IMR-90 (cell line): ENCODE measurements at regions not wholly inside any gene's neighbourhood (a gene's known extent, or its start where the extent isn't known, plus 50 kb on each side); places are given as distances from the start of the nearest gene placed in this dataset.

Experiments used
- ATAC-seq: fragments of 200-7000 bp; cut with Tn5 transposase; 2 replicates; pipeline ENCODE4 v1.9.1; 2020; ENCODE audit warnings: low read depth, mild to moderate bottlenecking, moderate library complexity
- BruUV-seq: library from RNA; stranded (reverse); fragments of 400-500 nt; replicated peaks from 2 replicates; lab custom pipeline; 2021; lab: Mats Ljungman, UMichigan
- CTCF ChIA-PET: fragments of 300-600 bp; formaldehyde crosslinking; extraction: SDS; loops from one replicate; lab custom pipeline; 2021; ENCODE audit warnings: antibody characterized with exemption; lab: Yijun Ruan, JAX
- POLR2A ChIA-PET: fragments of 300-600 bp; sonication (Branson Sonifier 250); formaldehyde crosslinking; loops from one replicate; lab custom pipeline; 2022; ENCODE audit warnings: antibody characterized with exemption; ENCODE audit not compliant: unreplicated experiment; lab: Charles Lee
- DNase-seq: peaks from one replicate; pipeline ENCODE4 v3.0.0; 2013
- H2AFZ ChIP-seq: replicated peaks from 2 replicates; pipeline ENCODE3; 2013; ENCODE audit warnings: low read length, mild to moderate bottlenecking; ENCODE audit not compliant: poor library complexity
- H2AK5ac ChIP-seq: 2 replicates; pipeline ENCODE4 v1.6.1; 2013; ENCODE audit warnings: low read depth, low read length, inconsistent platforms
- H2AK9ac ChIP-seq: replicated peaks from 2 replicates; pipeline ENCODE3; 2013; ENCODE audit warnings: mild to moderate bottlenecking, low read depth, low read length, moderate library complexity; ENCODE audit not compliant: poor library complexity
- H2BK120ac ChIP-seq: 2 replicates; pipeline ENCODE4 v1.6.1; 2013; ENCODE audit warnings: low read depth, low read length, inconsistent platforms
- H2BK15ac ChIP-seq: 3 replicates; pipeline ENCODE4 v1.6.1; 2013; ENCODE audit warnings: low read depth, low read length, inconsistent platforms
- H2BK20ac ChIP-seq: 2 replicates; pipeline ENCODE4 v1.6.1; 2013; ENCODE audit warnings: low read depth, mild to moderate bottlenecking, inconsistent platforms, low read length, moderate library complexity
- H2BK5ac ChIP-seq: 2 replicates; pipeline ENCODE4 v1.6.1; 2013; ENCODE audit warnings: mild to moderate bottlenecking, low read depth, low read length, inconsistent platforms; ENCODE audit not compliant: poor library complexity, severe bottlenecking
- H3K14ac ChIP-seq: replicated peaks from 2 replicates; pipeline ENCODE4 v1.6.1; 2013; ENCODE audit warnings: low read depth, low read length, inconsistent platforms
- H3K18ac ChIP-seq: 2 replicates; pipeline ENCODE4 v1.6.1; 2013; ENCODE audit warnings: low read depth, low read length, control low read depth
- H3K23ac ChIP-seq: 2 replicates; pipeline ENCODE4 v1.6.1; 2013; ENCODE audit warnings: low read depth, low read length, inconsistent platforms
- H3K27ac ChIP-seq: 2 replicates; pipeline ENCODE4 v1.5.1; 2013; ENCODE audit warnings: mild to moderate bottlenecking, control low read depth, low read length; ENCODE audit not compliant: insufficient read depth
- H3K27me3 ChIP-seq: 2 replicates; pipeline ENCODE4 v1.6.1; 2013; ENCODE audit warnings: low read length; ENCODE audit not compliant: control insufficient read depth, insufficient read depth
- H3K36me3 ChIP-seq: 2 replicates; pipeline ENCODE4 v1.6.1; 2013; ENCODE audit warnings: low read length, mixed read lengths; ENCODE audit not compliant: control insufficient read depth, insufficient read depth
- H3K4ac ChIP-seq: 2 replicates; pipeline ENCODE4 v1.6.1; 2013; ENCODE audit warnings: low read depth, low read length, inconsistent platforms
- H3K4me1 ChIP-seq: 2 replicates; pipeline ENCODE4 v1.6.1; 2013; ENCODE audit warnings: low read length, mixed read lengths; ENCODE audit not compliant: control insufficient read depth, insufficient read depth
- H3K4me2 ChIP-seq: 2 replicates; pipeline ENCODE4 v1.6.1; 2013; ENCODE audit warnings: low read depth, mild to moderate bottlenecking, control low read depth, low read length, moderate library complexity
- H3K4me3 ChIP-seq: 2 replicates; pipeline ENCODE4 v1.5.1; 2013; ENCODE audit warnings: low read depth, mild to moderate bottlenecking, control low read depth, low read length, moderate library complexity; ENCODE audit not compliant: insufficient read depth
- H3K56ac ChIP-seq: 2 replicates; pipeline ENCODE4 v1.6.1; 2013; ENCODE audit warnings: low read length, inconsistent platforms; ENCODE audit not compliant: insufficient read depth; ENCODE audit errors: extremely low read depth
- H3K79me1 ChIP-seq, 2 experiments: 2 replicates each; pipeline ENCODE4 v1.6.1; 2013; ENCODE audit warnings: low read length in 2 of 2, inconsistent platforms in 1 of 2, low read depth in 1 of 2
- H3K9ac ChIP-seq: 2 replicates; pipeline ENCODE4 v1.6.1; 2013; ENCODE audit warnings: low read depth, low read length, control low read depth
- H3K9me1 ChIP-seq: 2 replicates; pipeline ENCODE4 v1.6.1; 2013; ENCODE audit warnings: low read length, inconsistent platforms; ENCODE audit not compliant: insufficient read depth
- H3K9me3 ChIP-seq: 2 replicates; pipeline ENCODE4 v1.6.1; 2013; ENCODE audit warnings: low read length; ENCODE audit not compliant: control insufficient read depth, insufficient read depth
- H4K20me1 ChIP-seq: 2 replicates; pipeline ENCODE4 v1.6.1; 2013; ENCODE audit warnings: low read length, inconsistent platforms; ENCODE audit not compliant: insufficient read depth
- H4K5ac ChIP-seq: 2 replicates; pipeline ENCODE4 v1.6.1; 2013; ENCODE audit warnings: mild to moderate bottlenecking, low read depth, low read length, control low read depth
- H4K8ac ChIP-seq, 2 experiments: 2 replicates each; pipeline ENCODE4 v1.6.1; 2013; ENCODE audit warnings: low read depth in 2 of 2, low read length in 2 of 2, control low read depth in 1 of 2, inconsistent platforms in 1 of 2
- H4K91ac ChIP-seq: 2 replicates; pipeline ENCODE4 v1.6.1; 2013; ENCODE audit warnings: low read depth, low read length, inconsistent platforms; ENCODE audit not compliant: insufficient read depth
- BHLHE40 ChIP-seq: fragments of 150-350 bp; IDR thresholded peaks from 2 replicates; pipeline ENCODE4 v1.6.1; 2016; ENCODE audit warnings: mild to moderate bottlenecking, low read depth, low read length
- CEBPB ChIP-seq: IDR thresholded peaks from 2 replicates; pipeline ENCODE4 v1.6.1; 2012; ENCODE audit warnings: low read depth, low read length, improper control_type of control experiment
- CHD1 ChIP-seq: IDR thresholded peaks from 2 replicates; pipeline ENCODE4 v1.6.1; 2012; ENCODE audit warnings: low read depth, low read length, improper control_type of control experiment
- FOS ChIP-seq: fragments of 150-350 bp; IDR thresholded peaks from 2 replicates; pipeline ENCODE4 v1.6.1; 2016; ENCODE audit warnings: low read depth, low read length
- MAFK ChIP-seq: IDR thresholded peaks from 2 replicates; pipeline ENCODE4 v1.6.1; 2012; ENCODE audit warnings: low read depth, low read length, improper control_type of control experiment
- MAZ ChIP-seq: IDR thresholded peaks from 2 replicates; pipeline ENCODE4 v1.6.1; 2012; ENCODE audit warnings: low read depth, mild to moderate bottlenecking, low read length, improper control_type of control experiment, moderate library complexity, borderline replicate concordance
- NFE2L2 ChIP-seq: fragments of 150-350 bp; IDR thresholded peaks from 2 replicates; pipeline ENCODE4 v1.6.1; 2016; ENCODE audit warnings: low read depth, mild to moderate bottlenecking, low read length
- POLR2A ChIP-seq: IDR thresholded peaks from 2 replicates; pipeline ENCODE4 v1.6.1; 2012; ENCODE audit warnings: mild to moderate bottlenecking, low read depth, low read length
- RAD21 ChIP-seq: IDR thresholded peaks from 2 replicates; pipeline ENCODE4 v1.6.1; 2012; ENCODE audit warnings: low read length, improper control_type of control experiment
- RCOR1 ChIP-seq: IDR thresholded peaks from 2 replicates; pipeline ENCODE4 v1.6.1; 2012; ENCODE audit warnings: mild to moderate bottlenecking, low read length, improper control_type of control experiment; ENCODE audit not compliant: insufficient replicate concordance
- RFX5 ChIP-seq: IDR thresholded peaks from 2 replicates; pipeline ENCODE4 v1.8.0; 2012; ENCODE audit warnings: low read depth, mild to moderate bottlenecking, low read length, moderate library complexity
- SMC3 ChIP-seq: fragments of 150-350 bp; IDR thresholded peaks from 2 replicates; pipeline ENCODE4 v1.6.1; 2016; ENCODE audit warnings: low read depth, mild to moderate bottlenecking, antibody characterized with exemption, low read length, moderate library complexity
- WGBS, 2 experiments: methylation state at CpG; one replicate each; pipeline versions ENCODE4 v1.1.5 to v1.1.7; 2013; ENCODE audit warnings: missing lambda C conversion rate in 2 of 2; ENCODE audit not compliant: insufficient read length in 1 of 2; ENCODE audit errors: extremely low coverage in 2 of 2; 5-methylcytosine and 5-hydroxymethylcytosine counted together
- dilution Hi-C: fragments of 300-500 bp; cut with HindIII; formaldehyde crosslinking; loops from one replicate; pipeline ENCODE4 v1.14.3; 2018; ENCODE audit warnings: low sequenced_read_pairs; ENCODE audit not compliant: unreplicated experiment
- in situ Hi-C: fragments of 300-500 bp; cut with MboI; formaldehyde crosslinking; loops from 3 replicates; pipeline ENCODE4 v1.14.3; 2019; ENCODE audit warnings: low sequenced_read_pairs, inconsistent platforms, mixed read lengths
- intact Hi-C: fragments of 100-400 bp; cut with micrococcal nuclease; formaldehyde crosslinking; loops from 2 replicates; pipeline ENCODE4 v1.10.0; 2022
- TF ChIP-seq, protein P1 (sequence below): fragments of 150-350 bp; IDR thresholded peaks from 2 replicates; pipeline ENCODE4 v1.6.1; 2016; ENCODE audit warnings: low read depth, mild to moderate bottlenecking, low read length, moderate library complexity, borderline replicate concordance
- TF ChIP-seq, protein P2 (sequence below): fragments of 150-350 bp; IDR thresholded peaks from 2 replicates; pipeline ENCODE4 v1.6.1; 2017; ENCODE audit warnings: mild to moderate bottlenecking, antibody characterized with exemption, low read length, low read depth
- TF ChIP-seq, protein P3 (sequence below): conservative IDR thresholded peaks from 2 replicates; pipeline ENCODE4 v1.5.1; 2012; ENCODE audit warnings: mild to moderate bottlenecking, low read depth, low read length, improper control_type of control experiment

GRCh38 chr20:20856306-20856705 lies 143.9 kb upstream of the RALGAPA2 start:
- no peaks in the 10 kb centered on the region for H3K9me1 ChIP-seq
- H2AK5ac ChIP-seq = no peak overlapping the region
- H4K20me1 ChIP-seq = no peaks in the 10 kb centered on the region
- H2BK5ac ChIP-seq = no peak overlapping the region
- no peak overlapping the region for H3K4me2 ChIP-seq
- no peak overlapping the region for H2AK9ac ChIP-seq
- no peaks in the 10 kb centered on the region for H3K36me3 ChIP-seq
- POLR2A ChIA-PET = no interaction called here
- DNase-seq = no peak
- H3K18ac ChIP-seq = no peak overlapping the region
- no peaks in the 10 kb centered on the region for H3K9me3 ChIP-seq
- H3K27ac ChIP-seq = no peak overlapping the region
- dilution Hi-C loops (no loop called here), intact Hi-C loops (no loop called here), in situ Hi-C loops (loop anchor here (25.0 kb wide), 1 partner anchor 381 kb away; no protein-coding TSS in a partner anchor)
- no peak overlapping the region for H3K14ac ChIP-seq
- CTCF ChIA-PET = no interaction called here
- no peak overlapping the region for H3K56ac ChIP-seq
- H4K8ac ChIP-seq = no peak overlapping the region
- TF ChIP-seq CEBPB (no peak), POLR2A (no peak), CHD1 (no peak), MAZ (no peak), SMC3 (no peak), NFE2L2 (no peak), RFX5 (no peak), BHLHE40 (no peak), MAFK (no peak), FOS (no peak), RAD21 (no peak), RCOR1 (no peak)
- TF ChIP-seq, protein P1, sequence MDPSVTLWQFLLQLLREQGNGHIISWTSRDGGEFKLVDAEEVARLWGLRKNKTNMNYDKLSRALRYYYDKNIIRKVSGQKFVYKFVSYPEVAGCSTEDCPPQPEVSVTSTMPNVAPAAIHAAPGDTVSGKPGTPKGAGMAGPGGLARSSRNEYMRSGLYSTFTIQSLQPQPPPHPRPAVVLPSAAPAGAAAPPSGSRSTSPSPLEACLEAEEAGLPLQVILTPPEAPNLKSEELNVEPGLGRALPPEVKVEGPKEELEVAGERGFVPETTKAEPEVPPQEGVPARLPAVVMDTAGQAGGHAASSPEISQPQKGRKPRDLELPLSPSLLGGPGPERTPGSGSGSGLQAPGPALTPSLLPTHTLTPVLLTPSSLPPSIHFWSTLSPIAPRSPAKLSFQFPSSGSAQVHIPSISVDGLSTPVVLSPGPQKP = no peak
- TF ChIP-seq, protein P2, sequence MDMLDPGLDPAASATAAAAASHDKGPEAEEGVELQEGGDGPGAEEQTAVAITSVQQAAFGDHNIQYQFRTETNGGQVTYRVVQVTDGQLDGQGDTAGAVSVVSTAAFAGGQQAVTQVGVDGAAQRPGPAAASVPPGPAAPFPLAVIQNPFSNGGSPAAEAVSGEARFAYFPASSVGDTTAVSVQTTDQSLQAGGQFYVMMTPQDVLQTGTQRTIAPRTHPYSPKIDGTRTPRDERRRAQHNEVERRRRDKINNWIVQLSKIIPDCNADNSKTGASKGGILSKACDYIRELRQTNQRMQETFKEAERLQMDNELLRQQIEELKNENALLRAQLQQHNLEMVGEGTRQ = no peak
- TF ChIP-seq, protein P3, sequence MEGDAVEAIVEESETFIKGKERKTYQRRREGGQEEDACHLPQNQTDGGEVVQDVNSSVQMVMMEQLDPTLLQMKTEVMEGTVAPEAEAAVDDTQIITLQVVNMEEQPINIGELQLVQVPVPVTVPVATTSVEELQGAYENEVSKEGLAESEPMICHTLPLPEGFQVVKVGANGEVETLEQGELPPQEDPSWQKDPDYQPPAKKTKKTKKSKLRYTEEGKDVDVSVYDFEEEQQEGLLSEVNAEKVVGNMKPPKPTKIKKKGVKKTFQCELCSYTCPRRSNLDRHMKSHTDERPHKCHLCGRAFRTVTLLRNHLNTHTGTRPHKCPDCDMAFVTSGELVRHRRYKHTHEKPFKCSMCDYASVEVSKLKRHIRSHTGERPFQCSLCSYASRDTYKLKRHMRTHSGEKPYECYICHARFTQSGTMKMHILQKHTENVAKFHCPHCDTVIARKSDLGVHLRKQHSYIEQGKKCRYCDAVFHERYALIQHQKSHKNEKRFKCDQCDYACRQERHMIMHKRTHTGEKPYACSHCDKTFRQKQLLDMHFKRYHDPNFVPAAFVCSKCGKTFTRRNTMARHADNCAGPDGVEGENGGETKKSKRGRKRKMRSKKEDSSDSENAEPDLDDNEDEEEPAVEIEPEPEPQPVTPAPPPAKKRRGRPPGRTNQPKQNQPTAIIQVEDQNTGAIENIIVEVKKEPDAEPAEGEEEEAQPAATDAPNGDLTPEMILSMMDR = no peak
- H3K27me3 ChIP-seq = no peaks in the 10 kb centered on the region
- no peak overlapping the region for H3K9ac ChIP-seq
- no peaks in the 10 kb centered on the region for H3K4me1 ChIP-seq
- no peak overlapping the region for H3K4me3 ChIP-seq
- no TSS peak for BruUV-seq
- no peak overlapping the region for H2BK15ac ChIP-seq
- no peak overlapping the region for H2BK20ac ChIP-seq
- H3K23ac ChIP-seq = no peak overlapping the region
- H3K4ac ChIP-seq = no peak overlapping the region
- no peak for ATAC-seq
- no peaks in the 10 kb centered on the region for H3K79me1 ChIP-seq
- H2AFZ ChIP-seq = no peak overlapping the region
- no peak overlapping the region for H2BK120ac ChIP-seq
- 33% methylated on average over 7 of the region's 7 CpGs; no CpG with 5 or more reads in 1 of the 2 experiments for WGBS, 2 experiments
- no peak overlapping the region for H4K91ac ChIP-seq
- no peak overlapping the region for H4K5ac ChIP-seq
